Neural cell (in vitro differentiated cells): ENCODE measurements at regions not wholly inside any gene's neighbourhood (a gene's known extent, or its start where the extent isn't known, plus 50 kb on each side); places are given as distances from the start of the nearest gene placed in this dataset.
"Not testable (repeated sequence)": the region's sequence is repeated elsewhere in the genome, so short reads cannot be mapped to it uniquely, and the experiment has no call there.

Source experiments
- H2AFZ ChIP-seq: fragments of 200-600, 300-800 bp; sonication (generic), shearing (Covaris generic); 2 replicates; pipeline ENCODE4 v1.6.0; 2014; ENCODE audit warnings: low read depth, mild to moderate bottlenecking, antibody characterized with exemption, low read length, moderate library complexity
- H3F3A ChIP-seq: fragments of 200-600 bp; shearing (Covaris generic); 2 replicates; pipeline ENCODE4 v1.6.1; 2016; ENCODE audit warnings: mild to moderate bottlenecking, moderate library complexity, mixed read lengths, antibody characterized with exemption, low read length; ENCODE audit not compliant: insufficient read depth, poor library complexity, severe bottlenecking
- H3K27ac ChIP-seq: fragments of 200-600, 300-800 bp; sonication (generic), shearing (Covaris generic); 2 replicates; pipeline ENCODE4 v1.5.1; 2014; ENCODE audit warnings: mild to moderate bottlenecking, low read length, moderate library complexity
- H3K27me3 ChIP-seq: fragments of 300-800, 200-600 bp; sonication (generic), shearing (Covaris generic); 2 replicates; pipeline ENCODE4 v1.6.0; 2014; ENCODE audit warnings: mild to moderate bottlenecking, low read depth, low read length, moderate library complexity; ENCODE audit not compliant: insufficient read depth
- H3K36me3 ChIP-seq: fragments of 300-800, 200-600 bp; sonication (generic), shearing (Covaris generic); 2 replicates; pipeline ENCODE4 v1.5.1; 2014; ENCODE audit warnings: mild to moderate bottlenecking, antibody characterized with exemption, low read length, moderate library complexity; ENCODE audit not compliant: insufficient read depth
- H3K4me2 ChIP-seq: fragments of 300-800, 200-600 bp; sonication (generic), shearing (Covaris generic); 2 replicates; pipeline ENCODE4 v1.6.0; 2014; ENCODE audit warnings: mild to moderate bottlenecking, low read length
- H3K4me3 ChIP-seq: fragments of 300-800, 200-600 bp; sonication (generic), shearing (Covaris generic); 2 replicates; pipeline ENCODE4 v1.5.1; 2014; ENCODE audit warnings: mild to moderate bottlenecking, low read length, moderate library complexity
- H3K79me2 ChIP-seq: fragments of 200-600 bp; shearing (Covaris generic); replicated peaks from 2 replicates; pipeline ENCODE4 v1.6.0; 2014; ENCODE audit warnings: mild to moderate bottlenecking, low read length, moderate library complexity; ENCODE audit not compliant: insufficient read depth
- H3K9ac ChIP-seq: fragments of 300-800, 200-600 bp; sonication (generic), shearing (Covaris generic); 2 replicates; pipeline ENCODE4 v1.6.1; 2016; ENCODE audit warnings: mild to moderate bottlenecking, low read length, mixed read lengths
- H3K9me2 ChIP-seq: fragments of 200-600 bp; shearing (Covaris generic); 2 replicates; pipeline ENCODE4 v1.6.1; 2016; ENCODE audit warnings: mild to moderate bottlenecking, low read length, mixed read lengths; ENCODE audit not compliant: insufficient read depth
- H3K9me3 ChIP-seq: fragments of 200-600, 300-800 bp; sonication (generic), shearing (Covaris generic); 2 replicates; pipeline ENCODE4 v1.6.1; 2016; ENCODE audit warnings: mild to moderate bottlenecking, mixed run types, low read length, moderate library complexity, mixed read lengths
- H4K20me1 ChIP-seq: fragments of 200-600 bp; shearing (Covaris generic); 2 replicates; pipeline ENCODE4 v1.6.1; 2016; ENCODE audit warnings: mild to moderate bottlenecking, mixed run types; ENCODE audit not compliant: insufficient read depth
- EP300 ChIP-seq: fragments of 450-650 bp; conservative IDR thresholded peaks from 2 replicates; pipeline ENCODE4 v1.6.1; 2014; ENCODE audit warnings: antibody characterized with exemption, mild to moderate bottlenecking, moderate library complexity; ENCODE audit not compliant: poor library complexity, severe bottlenecking
- EZH2 ChIP-seq: fragments of 200-600, 300-800 bp; shearing (Covaris generic), sonication (generic); IDR thresholded peaks from 2 replicates; pipeline ENCODE4 v1.6.1; 2014; ENCODE audit warnings: antibody characterized with exemption, low read length, borderline replicate concordance, mild to moderate bottlenecking; ENCODE audit not compliant: insufficient read depth, poor library complexity, severe bottlenecking
- MXI1 ChIP-seq: fragments of 450-650 bp; conservative IDR thresholded peaks from 2 replicates; pipeline ENCODE4 v1.6.1; 2014; ENCODE audit warnings: antibody characterized with exemption, mild to moderate bottlenecking; ENCODE audit not compliant: poor library complexity, severe bottlenecking
- POLR2AphosphoS5 ChIP-seq: IDR thresholded peaks from 2 replicates; pipeline ENCODE4 v1.6.1; 2012
- RAD21 ChIP-seq: fragments of 450-650 bp; conservative IDR thresholded peaks from 2 replicates; pipeline ENCODE4 v1.6.1; 2014; ENCODE audit warnings: antibody characterized with exemption, mild to moderate bottlenecking, moderate library complexity
- SMC3 ChIP-seq: fragments of 450-650 bp; conservative IDR thresholded peaks from 2 replicates; pipeline ENCODE4 v1.6.1; 2014; ENCODE audit warnings: antibody characterized with exemption, mild to moderate bottlenecking, moderate library complexity; ENCODE audit not compliant: poor library complexity
- TAF1 ChIP-seq: IDR thresholded peaks from 2 replicates; pipeline ENCODE4 v1.6.1; 2012; ENCODE audit warnings: low read depth
- TF ChIP-seq, protein P1 (sequence below): IDR thresholded peaks from 2 replicates; pipeline ENCODE4 v1.6.1; 2012; ENCODE audit warnings: borderline replicate concordance
- TF ChIP-seq, protein P2 (sequence below): fragments of 450-650 bp; IDR thresholded peaks from 2 replicates; pipeline ENCODE4 v1.5.1; 2014; ENCODE audit warnings: antibody characterized with exemption, mild to moderate bottlenecking, moderate library complexity; ENCODE audit not compliant: poor library complexity, severe bottlenecking

DNA sequence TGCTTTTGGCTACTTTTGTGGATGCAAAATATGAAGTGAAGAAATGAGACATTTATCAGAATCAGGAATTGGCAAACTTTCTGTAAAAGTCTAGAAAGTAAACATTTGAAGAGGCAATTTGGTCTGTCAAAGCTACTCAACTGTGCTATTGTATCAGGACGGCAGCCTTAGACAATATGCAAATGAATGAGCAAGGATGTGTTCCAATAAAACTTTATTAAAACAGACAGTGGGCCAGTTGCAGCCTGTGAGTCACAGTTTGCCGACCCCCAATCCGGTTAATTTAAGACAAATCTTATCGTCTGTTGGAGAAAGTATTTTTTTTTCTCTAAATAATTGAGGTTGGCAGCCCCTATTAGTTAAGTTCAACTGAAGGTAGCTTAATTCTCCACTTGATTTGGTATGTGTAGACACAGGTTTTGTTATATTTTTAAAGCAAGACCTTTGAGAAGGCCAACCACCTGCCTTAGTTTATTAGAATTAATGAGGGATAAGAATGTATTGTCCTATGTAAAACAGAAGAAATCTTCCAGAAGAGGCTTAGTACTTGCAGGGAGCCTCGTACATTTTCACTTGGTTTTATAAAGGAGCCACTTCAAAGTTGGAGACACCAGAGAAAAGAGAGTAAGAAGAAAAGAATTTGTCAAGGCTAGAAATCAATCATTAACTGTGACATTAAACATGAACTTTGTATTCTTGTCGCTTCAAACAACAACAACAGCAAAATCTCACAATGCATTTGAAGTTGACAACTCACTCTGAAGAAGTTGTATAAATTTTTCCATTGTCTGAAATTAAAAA is 81.6 kb upstream of the FAT1 start:
- Histone ChIP-seq H3K79me2 (no peaks in the 10 kb centered on the region), H3K9me2 (no peaks in the 10 kb centered on the region), H3K27me3 (no peaks in the 10 kb centered on the region), H4K20me1 (no peaks in the 10 kb centered on the region), H2AFZ (no peak overlapping the region), H3K36me3 (no peaks in the 10 kb centered on the region), H3F3A (no peaks in the 10 kb centered on the region), H3K4me3 (no peak overlapping the region), H3K9me3 (no peaks in the 10 kb centered on the region), H3K4me2 (no peak overlapping the region), H3K27ac (no peak overlapping the region), H3K9ac (no peak overlapping the region)
- no peak for TF ChIP-seq POLR2AphosphoS5
- TF ChIP-seq, protein P1, sequence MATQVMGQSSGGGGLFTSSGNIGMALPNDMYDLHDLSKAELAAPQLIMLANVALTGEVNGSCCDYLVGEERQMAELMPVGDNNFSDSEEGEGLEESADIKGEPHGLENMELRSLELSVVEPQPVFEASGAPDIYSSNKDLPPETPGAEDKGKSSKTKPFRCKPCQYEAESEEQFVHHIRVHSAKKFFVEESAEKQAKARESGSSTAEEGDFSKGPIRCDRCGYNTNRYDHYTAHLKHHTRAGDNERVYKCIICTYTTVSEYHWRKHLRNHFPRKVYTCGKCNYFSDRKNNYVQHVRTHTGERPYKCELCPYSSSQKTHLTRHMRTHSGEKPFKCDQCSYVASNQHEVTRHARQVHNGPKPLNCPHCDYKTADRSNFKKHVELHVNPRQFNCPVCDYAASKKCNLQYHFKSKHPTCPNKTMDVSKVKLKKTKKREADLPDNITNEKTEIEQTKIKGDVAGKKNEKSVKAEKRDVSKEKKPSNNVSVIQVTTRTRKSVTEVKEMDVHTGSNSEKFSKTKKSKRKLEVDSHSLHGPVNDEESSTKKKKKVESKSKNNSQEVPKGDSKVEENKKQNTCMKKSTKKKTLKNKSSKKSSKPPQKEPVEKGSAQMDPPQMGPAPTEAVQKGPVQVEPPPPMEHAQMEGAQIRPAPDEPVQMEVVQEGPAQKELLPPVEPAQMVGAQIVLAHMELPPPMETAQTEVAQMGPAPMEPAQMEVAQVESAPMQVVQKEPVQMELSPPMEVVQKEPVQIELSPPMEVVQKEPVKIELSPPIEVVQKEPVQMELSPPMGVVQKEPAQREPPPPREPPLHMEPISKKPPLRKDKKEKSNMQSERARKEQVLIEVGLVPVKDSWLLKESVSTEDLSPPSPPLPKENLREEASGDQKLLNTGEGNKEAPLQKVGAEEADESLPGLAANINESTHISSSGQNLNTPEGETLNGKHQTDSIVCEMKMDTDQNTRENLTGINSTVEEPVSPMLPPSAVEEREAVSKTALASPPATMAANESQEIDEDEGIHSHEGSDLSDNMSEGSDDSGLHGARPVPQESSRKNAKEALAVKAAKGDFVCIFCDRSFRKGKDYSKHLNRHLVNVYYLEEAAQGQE: no peak
- no peak for TF ChIP-seq TAF1
- no peak for TF ChIP-seq RAD21
- TF ChIP-seq EP300: no peak
- TF ChIP-seq, protein P2, sequence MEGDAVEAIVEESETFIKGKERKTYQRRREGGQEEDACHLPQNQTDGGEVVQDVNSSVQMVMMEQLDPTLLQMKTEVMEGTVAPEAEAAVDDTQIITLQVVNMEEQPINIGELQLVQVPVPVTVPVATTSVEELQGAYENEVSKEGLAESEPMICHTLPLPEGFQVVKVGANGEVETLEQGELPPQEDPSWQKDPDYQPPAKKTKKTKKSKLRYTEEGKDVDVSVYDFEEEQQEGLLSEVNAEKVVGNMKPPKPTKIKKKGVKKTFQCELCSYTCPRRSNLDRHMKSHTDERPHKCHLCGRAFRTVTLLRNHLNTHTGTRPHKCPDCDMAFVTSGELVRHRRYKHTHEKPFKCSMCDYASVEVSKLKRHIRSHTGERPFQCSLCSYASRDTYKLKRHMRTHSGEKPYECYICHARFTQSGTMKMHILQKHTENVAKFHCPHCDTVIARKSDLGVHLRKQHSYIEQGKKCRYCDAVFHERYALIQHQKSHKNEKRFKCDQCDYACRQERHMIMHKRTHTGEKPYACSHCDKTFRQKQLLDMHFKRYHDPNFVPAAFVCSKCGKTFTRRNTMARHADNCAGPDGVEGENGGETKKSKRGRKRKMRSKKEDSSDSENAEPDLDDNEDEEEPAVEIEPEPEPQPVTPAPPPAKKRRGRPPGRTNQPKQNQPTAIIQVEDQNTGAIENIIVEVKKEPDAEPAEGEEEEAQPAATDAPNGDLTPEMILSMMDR: no peak

DNA sequence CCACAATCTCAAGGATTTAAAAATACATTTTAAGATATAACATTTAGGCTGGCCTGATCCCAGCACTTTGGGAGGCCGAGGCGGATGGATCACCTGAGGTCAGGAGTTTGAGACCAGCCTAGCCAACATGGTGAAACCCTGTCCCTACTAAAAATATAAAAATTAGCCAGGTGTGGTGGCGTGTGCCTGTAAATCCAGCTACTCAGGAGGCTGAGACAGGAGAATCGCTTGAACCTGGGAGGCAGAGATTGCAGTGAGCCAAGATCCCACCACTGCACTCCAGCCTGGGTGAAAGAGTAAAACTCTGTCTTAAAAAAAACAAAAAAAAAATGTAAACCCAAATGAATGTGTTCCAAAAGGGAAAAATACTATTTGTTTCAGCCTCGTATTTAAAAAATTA is 82.3 kb upstream of the FAT1 start:
- H3K9me2 ChIP-seq, H3K9me3 ChIP-seq, H3K4me2 ChIP-seq, H3F3A ChIP-seq, H4K20me1 ChIP-seq, H3K79me2 ChIP-seq, H2AFZ ChIP-seq, H3K9ac ChIP-seq, H3K27ac ChIP-seq, H3K4me3 ChIP-seq, H3K36me3 ChIP-seq, H3K27me3 ChIP-seq: not testable (repeated sequence)

DNA sequence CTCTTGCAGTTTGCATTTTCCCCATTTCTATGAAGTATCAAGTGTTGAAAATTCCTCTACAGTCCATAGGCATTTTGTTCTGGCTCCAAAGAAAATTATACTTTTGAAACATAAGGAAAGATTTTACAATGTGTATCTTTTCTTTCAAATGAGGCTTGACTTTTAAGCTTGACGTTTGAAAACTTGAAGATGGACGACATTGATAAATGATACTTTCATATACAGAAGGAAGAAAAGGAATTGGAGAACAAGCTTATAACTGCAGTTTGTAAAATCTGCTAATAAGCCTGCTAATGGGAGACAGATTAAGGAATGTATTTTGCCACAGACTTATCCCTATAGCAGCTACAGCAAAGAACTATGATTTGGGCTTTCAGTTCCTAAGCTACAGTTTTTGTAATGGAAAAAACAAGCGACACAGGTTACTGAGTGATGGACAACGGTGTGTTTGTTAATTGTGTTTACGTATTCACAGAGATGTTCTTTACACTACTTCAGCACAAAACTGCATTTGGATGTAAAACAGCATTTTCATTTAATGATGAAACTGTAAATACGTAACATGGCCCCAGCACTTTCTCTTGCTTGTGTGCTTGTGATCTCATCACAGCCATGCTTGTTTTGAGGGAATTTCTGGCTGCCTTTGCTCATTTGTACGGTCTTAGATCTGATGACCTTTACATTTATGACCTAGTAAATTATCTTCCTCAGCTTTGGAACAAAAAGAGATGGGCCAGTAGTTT is 83.2 kb upstream of the FAT1 start:
- no peaks in the 10 kb centered on the region for H3K27me3 ChIP-seq
- H3K4me3 ChIP-seq: no peak overlapping the region
- no peak overlapping the region for H3K4me2 ChIP-seq
- no peak overlapping the region for H3K9ac ChIP-seq
- no peak overlapping the region for H3K27ac ChIP-seq
- no peak overlapping the region for H2AFZ ChIP-seq
- no peaks in the 10 kb centered on the region for H4K20me1 ChIP-seq
- no peaks in the 10 kb centered on the region for H3K9me3 ChIP-seq
- no peaks in the 10 kb centered on the region for H3K9me2 ChIP-seq
- H3K36me3 ChIP-seq: no peaks in the 10 kb centered on the region
- TF ChIP-seq EP300 (no peak), POLR2AphosphoS5 (no peak), RAD21 (no peak), MXI1 (no peak), TAF1 (no peak), SMC3 (no peak), EZH2 (no peak)
- TF ChIP-seq, protein P2: no peak
- TF ChIP-seq, protein P1: no peak
- H3F3A ChIP-seq: no peaks in the 10 kb centered on the region
- H3K79me2 ChIP-seq: no peaks in the 10 kb centered on the region
